AG09309 (cell line): ENCODE measurements at regions not wholly inside any gene's neighbourhood (a gene's known extent, or its start where the extent isn't known, plus 50 kb on each side); places are given as distances from the start of the nearest gene placed in this dataset.

Source experiments
- DNase-seq: peaks from one replicate; pipeline ENCODE4 v3.0.0-alpha.2; 2010; ENCODE audit warnings: low read depth
- H3K4me3 ChIP-seq: 2 replicates; pipeline ENCODE4 v1.5.1; 2011; ENCODE audit warnings: mild to moderate bottlenecking, low read depth, low read length, moderate library complexity; ENCODE audit not compliant: control insufficient read depth
- TF ChIP-seq, protein P1 (sequence below): IDR thresholded peaks from 2 replicates; pipeline ENCODE4 v1.5.1; 2011; ENCODE audit warnings: mild to moderate bottlenecking, low read depth, low read length, inconsistent platforms; ENCODE audit not compliant: insufficient read depth, control insufficient read depth; ENCODE audit errors: missing control alignments

DNA sequence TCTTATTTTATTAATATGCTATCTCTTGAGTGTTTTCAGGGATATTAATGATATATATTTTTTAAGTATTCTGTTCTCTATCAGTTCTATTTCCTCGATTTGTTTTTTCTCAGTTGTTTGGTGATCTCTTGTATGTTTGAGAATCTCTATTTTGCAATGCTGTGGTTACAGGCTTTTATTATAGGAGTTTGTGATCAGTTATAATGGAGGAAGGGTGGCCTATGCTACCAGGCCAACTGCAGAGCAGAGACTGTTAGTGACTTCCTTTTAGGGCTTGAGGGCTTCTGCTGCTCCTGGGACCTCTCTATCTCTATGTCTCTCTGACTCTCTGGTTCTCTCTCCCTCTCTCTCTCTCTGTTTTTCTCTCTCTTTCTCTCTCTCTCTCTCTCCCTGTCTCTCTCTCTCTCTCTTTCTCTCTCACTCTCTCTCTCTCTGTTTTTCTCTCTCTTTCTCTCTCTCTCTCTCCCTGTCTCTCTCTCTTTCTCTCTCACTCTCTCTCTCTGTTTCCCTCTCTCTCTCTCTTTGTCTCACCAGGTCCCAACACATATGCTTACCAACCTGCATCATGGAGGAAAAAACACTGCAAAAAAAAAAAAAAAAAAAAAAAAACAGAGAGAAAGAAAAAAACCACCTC lies 69.4 kb upstream of the CAV2 start:
- H3K4me3 ChIP-seq, result no peak overlapping the region
- TF ChIP-seq, protein P1, sequence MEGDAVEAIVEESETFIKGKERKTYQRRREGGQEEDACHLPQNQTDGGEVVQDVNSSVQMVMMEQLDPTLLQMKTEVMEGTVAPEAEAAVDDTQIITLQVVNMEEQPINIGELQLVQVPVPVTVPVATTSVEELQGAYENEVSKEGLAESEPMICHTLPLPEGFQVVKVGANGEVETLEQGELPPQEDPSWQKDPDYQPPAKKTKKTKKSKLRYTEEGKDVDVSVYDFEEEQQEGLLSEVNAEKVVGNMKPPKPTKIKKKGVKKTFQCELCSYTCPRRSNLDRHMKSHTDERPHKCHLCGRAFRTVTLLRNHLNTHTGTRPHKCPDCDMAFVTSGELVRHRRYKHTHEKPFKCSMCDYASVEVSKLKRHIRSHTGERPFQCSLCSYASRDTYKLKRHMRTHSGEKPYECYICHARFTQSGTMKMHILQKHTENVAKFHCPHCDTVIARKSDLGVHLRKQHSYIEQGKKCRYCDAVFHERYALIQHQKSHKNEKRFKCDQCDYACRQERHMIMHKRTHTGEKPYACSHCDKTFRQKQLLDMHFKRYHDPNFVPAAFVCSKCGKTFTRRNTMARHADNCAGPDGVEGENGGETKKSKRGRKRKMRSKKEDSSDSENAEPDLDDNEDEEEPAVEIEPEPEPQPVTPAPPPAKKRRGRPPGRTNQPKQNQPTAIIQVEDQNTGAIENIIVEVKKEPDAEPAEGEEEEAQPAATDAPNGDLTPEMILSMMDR, result no peak
- no peak for DNase-seq

DNA sequence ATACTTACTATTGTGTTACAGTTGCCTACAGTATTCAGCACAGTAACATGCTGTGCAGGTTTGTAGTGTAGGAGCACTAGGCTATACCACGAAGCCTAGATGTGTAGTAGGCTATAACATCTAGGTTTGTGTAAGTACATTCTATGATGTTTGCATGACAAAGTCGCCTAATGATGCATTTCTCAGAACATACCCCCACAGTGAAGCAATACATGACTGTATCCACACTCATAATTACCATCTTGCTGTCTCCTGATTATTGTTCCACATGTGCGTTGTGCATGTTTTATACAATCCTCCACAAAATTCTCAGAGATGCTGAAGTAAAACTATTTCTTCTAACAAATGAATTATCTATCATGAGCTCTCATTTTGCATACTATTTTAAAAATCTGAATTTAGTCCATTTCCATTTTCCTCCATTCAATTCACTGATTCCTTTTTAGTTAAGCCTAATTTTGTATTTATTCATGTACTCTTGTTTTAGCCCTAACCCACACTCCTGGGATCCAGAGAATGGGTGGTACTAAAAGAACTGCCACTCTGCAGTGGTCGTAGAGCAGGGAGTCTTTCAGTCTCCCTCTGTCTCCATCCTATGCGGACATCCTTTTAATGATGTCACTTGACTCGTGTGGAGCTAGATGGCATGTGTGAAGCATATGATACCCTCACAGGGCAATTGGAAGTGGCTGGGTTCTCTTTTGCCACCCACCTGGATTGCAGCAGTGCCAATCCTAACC lies 67.6 kb upstream of the CAV2 start:
- no peak overlapping the region for H3K4me3 ChIP-seq
- TF ChIP-seq, protein P1, result no peak
- no peak for DNase-seq

DNA sequence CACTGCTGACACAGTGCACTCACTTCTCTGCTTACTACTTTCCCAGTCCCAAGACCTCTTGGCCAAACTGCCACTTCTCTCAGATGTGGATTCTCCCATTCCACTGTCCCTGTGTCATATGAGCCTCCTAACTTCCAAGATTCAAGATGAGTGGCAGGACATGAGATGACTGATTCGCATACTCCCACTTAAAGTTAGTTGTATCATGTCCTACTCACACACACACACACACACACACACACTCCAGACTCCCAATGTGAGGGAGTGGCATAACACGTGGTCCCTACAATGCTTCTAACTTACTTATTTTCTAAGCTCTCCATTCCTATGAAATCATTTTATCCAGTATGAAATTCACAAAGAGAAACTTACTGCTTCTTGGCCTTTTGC lies 67.0 kb upstream of the CAV2 start:
- no peak overlapping the region for H3K4me3 ChIP-seq
- no peak for DNase-seq
- TF ChIP-seq, protein P1, result no peak

DNA sequence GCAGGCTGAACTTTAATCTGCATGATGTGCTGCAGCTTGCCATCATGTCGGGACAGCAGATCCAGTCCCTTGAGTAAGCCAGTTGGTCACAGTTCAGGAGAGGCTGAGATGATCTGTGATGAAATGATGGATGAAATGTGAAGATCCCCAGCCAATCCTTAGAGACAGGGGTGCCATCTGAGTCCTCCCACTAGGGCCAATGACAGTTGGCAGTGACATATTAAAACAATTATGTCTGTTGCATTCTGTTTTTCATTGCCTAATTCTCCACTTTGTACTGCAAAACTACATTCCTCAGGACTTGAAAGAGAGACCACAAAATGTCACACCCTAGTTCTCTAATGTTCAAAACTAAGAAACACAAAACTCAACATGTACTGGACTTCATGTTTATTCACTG lies 66.3 kb upstream of the CAV2 start:
- TF ChIP-seq, protein P1, result no peak
- no peak overlapping the region for H3K4me3 ChIP-seq
- DNase-seq, result no peak

DNA sequence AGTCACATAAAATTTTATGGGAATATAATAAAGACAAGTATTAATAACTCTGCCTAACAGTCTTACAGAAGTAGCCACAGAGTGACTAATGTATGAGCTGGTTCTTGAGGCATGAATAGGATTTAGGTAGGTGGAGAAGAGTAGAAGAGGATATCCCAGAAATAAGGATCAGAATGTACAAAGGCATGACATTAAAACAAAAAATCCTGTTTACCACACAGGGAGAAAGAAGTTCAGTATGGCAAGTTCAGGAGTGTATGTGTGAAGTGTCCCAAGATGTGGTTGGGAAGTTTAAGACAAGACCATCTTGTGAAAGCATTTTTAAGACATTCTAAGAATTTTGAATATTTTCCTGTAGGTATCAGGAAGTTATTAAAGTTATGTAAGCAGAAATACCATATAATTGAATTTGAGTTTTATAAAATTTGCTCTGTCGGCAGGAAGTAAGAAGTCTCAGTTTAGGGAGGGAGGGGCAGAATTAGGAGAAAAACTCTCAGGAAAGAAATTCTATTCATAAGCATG lies 64.7 kb upstream of the CAV2 start:
- peak; percentile 88 for DNase-seq
- TF ChIP-seq, protein P1, result no peak
- H3K4me3 ChIP-seq, result no peak overlapping the region

DNA sequence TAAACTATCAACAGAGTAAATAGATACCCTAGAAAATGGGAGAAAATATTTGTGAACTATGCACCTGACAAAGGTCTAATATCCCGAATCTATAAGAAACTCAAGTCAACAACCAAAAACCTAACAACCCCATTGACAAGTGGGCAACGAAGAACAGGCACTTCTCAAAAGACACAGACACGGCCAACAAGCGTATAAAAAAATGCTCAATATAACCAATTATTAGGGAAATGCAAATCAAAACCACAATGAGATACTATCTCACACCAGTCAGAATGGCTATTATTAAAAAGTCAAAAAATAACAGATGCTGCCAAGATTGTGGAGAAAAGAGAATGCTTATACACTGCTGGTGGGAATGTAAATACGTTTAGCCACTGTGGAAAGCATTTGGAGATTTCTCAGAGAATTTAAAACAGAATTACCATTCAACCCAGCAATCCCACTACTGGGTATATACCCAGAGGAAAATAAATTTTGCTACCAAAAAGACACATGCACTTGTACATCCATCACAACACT lies 63.2 kb upstream of the CAV2 start:
- TF ChIP-seq, protein P1, result no peak
- no peak overlapping the region for H3K4me3 ChIP-seq
- DNase-seq, result no peak
